Fibroblast of the aortic adventitia (primary cell): ENCODE measurements at regions not wholly inside any gene's neighbourhood (a gene's known extent, or its start where the extent isn't known, plus 50 kb on each side); places are given as distances from the start of the nearest gene placed in this dataset.

Source experiments
- DNase-seq: peaks from one replicate; pipeline ENCODE4 v3.0.0-alpha.2; 2010; ENCODE audit warnings: low read depth
- H3K4me3 ChIP-seq: 2 replicates; pipeline ENCODE4 v1.5.1; 2011; ENCODE audit warnings: low read depth, mild to moderate bottlenecking, control low read depth, low read length, moderate library complexity
- CTCF ChIP-seq: IDR thresholded peaks from 2 replicates; pipeline ENCODE4 v1.5.1; 2011; ENCODE audit warnings: mild to moderate bottlenecking, low read length, control low read depth, inconsistent platforms; ENCODE audit not compliant: insufficient read depth

- no peak for TF ChIP-seq CTCF
- DNase-seq: no peak
- H3K4me3 ChIP-seq: no peak overlapping the region
Measured at GRCh38 chr7:126185959-126186580, 1066.7 kb downstream of the GRM8 start.

DNA sequence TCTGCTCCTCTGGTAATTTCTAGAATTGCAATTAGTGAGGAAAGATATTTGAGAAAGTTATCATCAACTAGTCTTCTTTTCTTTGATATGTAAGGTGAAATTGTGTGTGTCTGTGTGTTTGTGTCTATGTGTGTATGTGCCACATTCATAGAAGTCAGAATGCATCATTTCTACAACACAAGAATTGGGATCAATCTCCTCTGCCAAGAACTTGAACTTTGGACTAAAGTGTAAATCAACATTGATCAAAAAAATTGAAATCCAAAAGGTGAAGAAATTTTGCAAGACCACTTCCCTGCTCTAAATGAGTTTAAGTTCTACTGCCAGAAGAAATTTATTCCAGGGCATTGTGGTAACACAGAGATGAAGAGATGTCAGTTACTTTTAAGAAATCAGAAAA, 1072.8 kb downstream of the GRM8 start:
- no peak for TF ChIP-seq CTCF
- H3K4me3 ChIP-seq: no peak overlapping the region
- DNase-seq: no peak

- TF ChIP-seq CTCF: no peak
- H3K4me3 ChIP-seq: no peak overlapping the region
- DNase-seq: no peak
Measured at GRCh38 chr7:126178865-126179264, 1073.9 kb downstream of the GRM8 start.

DNA sequence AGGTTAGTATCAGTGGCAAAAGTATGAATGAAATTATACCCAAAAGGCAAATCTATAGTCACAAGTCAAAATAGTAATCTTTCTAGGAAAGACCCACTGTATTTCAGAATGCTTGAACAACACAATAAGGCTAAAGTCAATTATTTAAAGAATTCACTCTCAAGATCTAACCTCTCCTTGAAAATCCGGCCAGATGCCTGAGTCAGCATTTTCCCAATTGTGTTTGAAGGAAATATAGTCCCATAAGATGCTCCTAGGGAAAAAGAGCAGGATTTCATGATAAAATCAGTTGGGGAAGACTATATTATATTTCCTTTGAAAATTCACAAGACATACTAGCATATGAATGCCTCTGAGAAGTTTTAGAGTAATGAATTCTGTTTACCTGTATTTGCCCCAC, 1075.0 kb downstream of the GRM8 start:
- DNase-seq: no peak
- no peak overlapping the region for H3K4me3 ChIP-seq
- no peak for TF ChIP-seq CTCF

DNA sequence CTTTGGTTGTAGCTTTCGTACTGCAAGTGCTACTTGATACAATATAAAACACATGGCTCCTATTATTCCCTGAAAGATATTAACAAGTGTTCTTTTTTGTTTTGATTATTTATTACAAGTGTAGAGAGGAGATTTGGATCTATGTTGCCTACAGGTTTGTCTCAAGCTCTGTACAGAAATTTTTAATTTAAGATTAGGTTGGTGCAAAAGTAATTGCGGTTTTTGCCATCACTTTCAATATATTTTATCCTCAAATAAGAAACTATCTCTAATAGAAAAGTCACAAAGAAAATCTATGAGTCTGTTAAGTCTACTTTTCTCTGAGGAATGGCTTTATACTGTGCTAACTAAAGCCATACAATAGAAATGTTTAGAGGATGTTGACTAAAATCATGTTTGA, 1086.1 kb downstream of the GRM8 start:
- DNase-seq: no peak
- TF ChIP-seq CTCF: no peak

DNA sequence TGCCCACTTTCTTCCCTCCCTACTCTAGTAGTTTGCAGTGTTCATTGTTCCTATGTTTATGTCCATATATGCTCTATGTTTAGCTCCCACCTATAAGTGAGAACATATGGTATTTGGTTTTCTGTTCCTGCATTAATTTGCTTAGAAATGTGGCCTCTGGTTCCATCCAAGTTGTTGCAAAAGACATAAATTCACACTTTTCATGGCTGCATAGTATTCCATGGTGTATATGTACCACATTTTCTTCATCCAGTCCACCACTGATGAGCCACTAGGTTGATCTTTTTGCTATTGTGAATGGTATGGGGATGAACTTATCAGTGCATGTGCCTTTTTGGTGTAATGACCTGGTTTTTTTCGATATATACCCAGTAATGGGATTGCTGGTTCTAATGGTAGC, 1089.1 kb downstream of the GRM8 start:
- H3K4me3 ChIP-seq: no peak overlapping the region
- no peak for TF ChIP-seq CTCF
- DNase-seq: no peak

More for the DNA sequence above, 1086.1 kb downstream of the GRM8 start:
- no peak overlapping the region for H3K4me3 ChIP-seq

- no peak for DNase-seq
- H3K4me3 ChIP-seq: no peak overlapping the region
- TF ChIP-seq CTCF: no peak
Measured at GRCh38 chr7:126157391-126157790, 1095.3 kb downstream of the GRM8 start.
